ENCODE measurements at regions not wholly inside any gene's neighbourhood (a gene's known extent, or its start where the extent isn't known, plus 50 kb on each side); places are given as distances from the start of the nearest gene placed in this dataset.
"Not testable (repeated sequence)": the region's sequence is repeated elsewhere in the genome, so short reads cannot be mapped to it uniquely, and the experiment has no call there.

- Histone ChIP-seq H3K27ac (no peak overlapping the region), H3K9me3 (peaks cover 0 to 13% (median 0%) of the 10 kb centered on the region in 4 donors), H3K36me3 (no peaks in the 10 kb centered on the region), H3K27me3 (no peaks in the 10 kb centered on the region), H3K4me1 (no peaks in the 10 kb centered on the region), H3K4me3 (no peak overlapping the region)
- no peak for DNase-seq (ENCODE audit: low spot score in 2 of 2)
- TF ChIP-seq CTCF (IDR thresholded peaks at IDR 0.05): no peak
- no peak for TF ChIP-seq POLR2A (IDR thresholded peaks at IDR 0.05)
- TF ChIP-seq EP300 (IDR thresholded peaks at IDR 0.05): no peak
- WGBS, 2 donors: 76 to 94% methylated on average over 3 to 4 of the region's 4 CpGs
Observed at GRCh38 chr1:194624833-194625232, 1438.4 kb upstream of the B3GALT2 start.

GRCh38 chr1:194618101-194618500, 1431.7 kb upstream of the B3GALT2 start:
- peaks cover 0 to 20% (median 0%) of the 10 kb centered on the region in 4 donors for H3K9me3 ChIP-seq
- 91 to 94% methylated on average over 2 of the region's 2 CpGs for WGBS, 2 donors
- H3K36me3 ChIP-seq: no peaks in the 10 kb centered on the region
- H3K27ac ChIP-seq: no peak overlapping the region
- no peak for TF ChIP-seq EP300 (IDR thresholded peaks at IDR 0.05)
- TF ChIP-seq POLR2A (IDR thresholded peaks at IDR 0.05): no peak
- TF ChIP-seq CTCF (IDR thresholded peaks at IDR 0.05): no peak
- DNase-seq (ENCODE audit: low spot score in 2 of 2): no peak
- H3K27me3 ChIP-seq: no peaks in the 10 kb centered on the region
- no peak overlapping the region for H3K4me3 ChIP-seq
- H3K4me1 ChIP-seq: no peaks in the 10 kb centered on the region

- H3K27ac ChIP-seq; H3K4me1 ChIP-seq; H3K27me3 ChIP-seq; H3K36me3 ChIP-seq; H3K4me3 ChIP-seq; DNase-seq (ENCODE audit: low spot score in 2 of 2): not testable (repeated sequence)
- H3K9me3 ChIP-seq: peaks cover 0 to 20% (median 0%) of the 10 kb centered on the region in 4 donors
- WGBS, 2 donors: 87 to 89% methylated on average over 6 of the region's 6 CpGs
Observed at GRCh38 chr1:194617272-194617671, 1430.9 kb upstream of the B3GALT2 start.

GRCh38 chr1:194616835-194617234, 1430.4 kb upstream of the B3GALT2 start:
- H3K9me3 ChIP-seq: peaks cover 0 to 20% (median 0%) of the 10 kb centered on the region in 4 donors
- H3K27ac ChIP-seq: no peak overlapping the region
- H3K4me1 ChIP-seq: no peaks in the 10 kb centered on the region
- H3K4me3 ChIP-seq: no peak overlapping the region
- no peak for TF ChIP-seq EP300 (IDR thresholded peaks at IDR 0.05)
- no peak for TF ChIP-seq CTCF (IDR thresholded peaks at IDR 0.05)
- TF ChIP-seq POLR2A (IDR thresholded peaks at IDR 0.05): no peak
- H3K36me3 ChIP-seq: no peaks in the 10 kb centered on the region
- DNase-seq (ENCODE audit: low spot score in 2 of 2): no peak
- 88 to 94% methylated on average over 9 of the region's 9 CpGs for WGBS, 2 donors
- H3K27me3 ChIP-seq: no peaks in the 10 kb centered on the region

GRCh38 chr1:194602184-194602583, 1415.8 kb upstream of the B3GALT2 start:
- Histone ChIP-seq H3K4me3 (no peak overlapping the region), H3K27ac (no peak overlapping the region), H3K9me3 (no peaks in the 10 kb centered on the region), H3K4me1 (no peaks in the 10 kb centered on the region), H3K27me3 (no peaks in the 10 kb centered on the region), H3K36me3 (no peaks in the 10 kb centered on the region)
- DNase-seq (ENCODE audit: low spot score in 2 of 2): no peak
- WGBS, 2 donors: 74 to 78% methylated on average over 1 of the region's 1 CpG
- no peak for TF ChIP-seq POLR2A (IDR thresholded peaks at IDR 0.05)
- no peak for TF ChIP-seq EP300 (IDR thresholded peaks at IDR 0.05)
- no peak for TF ChIP-seq CTCF (IDR thresholded peaks at IDR 0.05)

GRCh38 chr1:194600716-194601115, 1414.3 kb upstream of the B3GALT2 start:
- no peaks in the 10 kb centered on the region for H3K27me3 ChIP-seq
- no peak overlapping the region for H3K27ac ChIP-seq
- H3K4me3 ChIP-seq: no peak overlapping the region
- H3K9me3 ChIP-seq: no peaks in the 10 kb centered on the region
- no peaks in the 10 kb centered on the region for H3K36me3 ChIP-seq
- TF ChIP-seq CTCF (IDR thresholded peaks at IDR 0.05) (no peak), EP300 (IDR thresholded peaks at IDR 0.05) (no peak), POLR2A (IDR thresholded peaks at IDR 0.05) (no peak)
- no peak for DNase-seq (ENCODE audit: low spot score in 2 of 2)
- WGBS, 2 donors: 52 to 54% methylated on average over 3 of the region's 3 CpGs
- H3K4me1 ChIP-seq: no peaks in the 10 kb centered on the region
